DOHH2 (cell line): ENCODE measurements at regions not wholly inside any gene's neighbourhood (a gene's known extent, or its start where the extent isn't known, plus 50 kb on each side); places are given as distances from the start of the nearest gene placed in this dataset.

Experiments used
- H3F3A ChIP-seq: fragments of 200-600 bp; sonication (generic), shearing (Covaris generic); 2 replicates; pipeline ENCODE4 v1.6.0; 2016; ENCODE audit warnings: antibody characterized with exemption, mild to moderate bottlenecking; ENCODE audit not compliant: control insufficient read depth, insufficient read depth
- H3K27ac ChIP-seq: fragments of 200-600 bp; sonication (generic); 2 replicates; pipeline ENCODE4 v1.5.1; 2014; ENCODE audit warnings: low read depth, mild to moderate bottlenecking, low read length, moderate library complexity
- H3K27me3 ChIP-seq: fragments of 200-600 bp; sonication (generic); 2 replicates; pipeline ENCODE4 v1.6.1; 2014; ENCODE audit warnings: mild to moderate bottlenecking, low read length, mixed read lengths; ENCODE audit not compliant: control insufficient read depth
- H3K36me3 ChIP-seq: fragments of 200-600 bp; sonication (generic); 2 replicates; pipeline ENCODE4 v1.6.1; 2014; ENCODE audit warnings: mild to moderate bottlenecking, low read length, moderate library complexity, mixed read lengths; ENCODE audit not compliant: control insufficient read depth
- H3K4me1 ChIP-seq: fragments of 200-600 bp; sonication (generic); 2 replicates; pipeline ENCODE4 v1.6.1; 2014; ENCODE audit warnings: mild to moderate bottlenecking, low read length, mixed read lengths; ENCODE audit not compliant: control insufficient read depth
- H3K4me2 ChIP-seq: fragments of 200-600 bp; sonication (generic); 2 replicates; pipeline ENCODE4 v1.6.0; 2014; ENCODE audit warnings: mild to moderate bottlenecking, low read length, moderate library complexity
- H3K4me3 ChIP-seq: fragments of 200-600 bp; sonication (generic); 2 replicates; pipeline ENCODE4 v1.5.1; 2014; ENCODE audit warnings: mild to moderate bottlenecking, low read length, mixed read lengths
- H3K79me2 ChIP-seq: fragments of 200-600 bp; sonication (generic); 2 replicates; pipeline ENCODE4 v1.6.1; 2014; ENCODE audit warnings: mild to moderate bottlenecking, low read length, mixed read lengths; ENCODE audit not compliant: control insufficient read depth
- H3K9me2 ChIP-seq: fragments of 200-600 bp; sonication (generic); replicated peaks from 2 replicates; pipeline ENCODE4 v1.6.1; 2014; ENCODE audit warnings: mild to moderate bottlenecking, low read length, mixed read lengths; ENCODE audit not compliant: control insufficient read depth
- H3K9me3 ChIP-seq: fragments of 200-600 bp; sonication (generic); 2 replicates; pipeline ENCODE4 v1.6.1; 2014; ENCODE audit warnings: antibody characterized with exemption, low read length, mixed read lengths; ENCODE audit not compliant: control insufficient read depth, insufficient read depth
- H4K20me1 ChIP-seq: fragments of 200-600 bp; sonication (generic); 2 replicates; pipeline ENCODE4 v1.6.0; 2014; ENCODE audit warnings: low read depth, mild to moderate bottlenecking, antibody characterized with exemption, low read length, moderate library complexity; ENCODE audit not compliant: control insufficient read depth, insufficient read depth
- CTCF ChIP-seq: fragments of 200-600 bp; sonication (generic); IDR thresholded peaks from one replicate; pipeline ENCODE4 v1.5.1; 2014; ENCODE audit warnings: antibody characterized with exemption, mild to moderate bottlenecking, low read depth, low read length; ENCODE audit not compliant: poor library complexity, severe bottlenecking
- EZH2phosphoT487 ChIP-seq: fragments of 200-600 bp; sonication (generic); IDR thresholded peaks from 2 replicates; pipeline ENCODE4 v1.6.1; 2017; ENCODE audit warnings: borderline replicate concordance, mild to moderate bottlenecking, antibody characterized with exemption, low read length, moderate library complexity, mixed read lengths

DNA sequence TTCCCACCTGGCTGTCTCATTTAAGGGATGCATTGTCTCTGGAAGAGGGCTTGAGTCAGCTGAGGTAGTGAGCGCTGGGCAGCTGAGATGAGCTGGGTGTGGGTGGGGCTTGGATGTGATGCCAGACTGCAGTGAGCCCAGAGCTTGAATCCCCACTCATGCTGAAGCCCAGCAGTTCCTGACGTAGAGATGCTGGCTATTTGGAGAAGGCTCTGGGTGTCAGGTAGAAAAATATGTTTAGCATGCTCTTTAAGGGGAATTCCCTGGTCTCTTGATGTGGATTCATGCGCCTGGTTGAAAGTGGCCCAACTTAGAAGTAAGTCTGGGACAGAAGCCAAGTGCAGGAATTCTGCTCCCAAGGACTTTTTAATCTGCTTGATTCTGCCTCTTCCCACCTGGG, 241.5 kb upstream of the IGFBP3 start:
- Histone ChIP-seq H3K4me2 (no peak overlapping the region), H3K9me3 (no peaks in the 10 kb centered on the region), H3K4me3 (no peak overlapping the region), H3K27ac (no peak overlapping the region), H3F3A (no peaks in the 10 kb centered on the region), H4K20me1 (no peaks in the 10 kb centered on the region), H3K79me2 (no peaks in the 10 kb centered on the region), H3K4me1 (no peaks in the 10 kb centered on the region), H3K36me3 (no peaks in the 10 kb centered on the region), H3K27me3 (no peaks in the 10 kb centered on the region), H3K9me2 (no peaks in the 10 kb centered on the region)
- TF ChIP-seq EZH2phosphoT487 (no peak), CTCF (no peak)

GRCh38 chr7:46160861-46161260, 239.8 kb upstream of the IGFBP3 start:
- Histone ChIP-seq H4K20me1 (no peaks in the 10 kb centered on the region), H3K4me2 (no peak overlapping the region), H3K27ac (no peak overlapping the region), H3K4me1 (no peaks in the 10 kb centered on the region), H3K4me3 (no peak overlapping the region), H3K27me3 (no peaks in the 10 kb centered on the region), H3K9me3 (no peaks in the 10 kb centered on the region), H3K79me2 (no peaks in the 10 kb centered on the region), H3K9me2 (no peaks in the 10 kb centered on the region), H3K36me3 (no peaks in the 10 kb centered on the region), H3F3A (no peaks in the 10 kb centered on the region)
- no peak for TF ChIP-seq EZH2phosphoT487
- no peak for TF ChIP-seq CTCF

GRCh38 chr7:46157931-46158330, 236.9 kb upstream of the IGFBP3 start:
- no peaks in the 10 kb centered on the region for H4K20me1 ChIP-seq
- H3K27me3 ChIP-seq, result no peaks in the 10 kb centered on the region
- H3K4me2 ChIP-seq, result no peak overlapping the region
- H3F3A ChIP-seq, result no peaks in the 10 kb centered on the region
- no peaks in the 10 kb centered on the region for H3K9me2 ChIP-seq
- H3K9me3 ChIP-seq, result no peaks in the 10 kb centered on the region
- no peaks in the 10 kb centered on the region for H3K4me1 ChIP-seq
- no peak overlapping the region for H3K4me3 ChIP-seq
- TF ChIP-seq CTCF, result no peak
- no peak for TF ChIP-seq EZH2phosphoT487
- H3K79me2 ChIP-seq, result no peaks in the 10 kb centered on the region
- H3K27ac ChIP-seq, result no peak overlapping the region
- H3K36me3 ChIP-seq, result no peaks in the 10 kb centered on the region

DNA sequence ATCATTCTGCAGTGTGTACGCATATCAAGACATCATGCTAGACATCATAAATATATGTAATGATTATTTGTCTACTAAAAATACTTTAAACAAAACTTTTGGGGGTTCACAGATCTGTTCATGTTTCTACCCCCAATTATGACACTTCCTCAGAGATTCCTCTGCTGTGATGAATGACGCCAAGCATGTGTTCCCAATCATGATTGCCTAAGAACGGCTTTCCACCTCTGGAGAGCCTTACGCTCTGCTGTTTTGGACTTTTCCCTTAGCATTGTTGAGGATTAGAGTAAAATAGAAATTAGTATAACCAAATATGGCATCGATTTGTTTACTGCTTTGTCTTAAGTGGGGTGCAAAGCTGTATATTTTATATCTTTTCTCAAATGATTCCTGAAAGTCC, 236.3 kb upstream of the IGFBP3 start:
- Histone ChIP-seq H3K9me3 (no peaks in the 10 kb centered on the region), H3K9me2 (no peaks in the 10 kb centered on the region), H3K36me3 (no peaks in the 10 kb centered on the region), H3F3A (no peaks in the 10 kb centered on the region), H3K4me1 (no peaks in the 10 kb centered on the region), H4K20me1 (no peaks in the 10 kb centered on the region), H3K79me2 (no peaks in the 10 kb centered on the region), H3K4me2 (no peak overlapping the region), H3K4me3 (no peak overlapping the region), H3K27me3 (no peaks in the 10 kb centered on the region), H3K27ac (no peak overlapping the region)
- TF ChIP-seq CTCF (no peak), EZH2phosphoT487 (no peak)
